ENCODE measurements at regions not wholly inside any gene's neighbourhood (a gene's known extent, or its start where the extent isn't known, plus 50 kb on each side); places are given as distances from the start of the nearest gene placed in this dataset.

DNA sequence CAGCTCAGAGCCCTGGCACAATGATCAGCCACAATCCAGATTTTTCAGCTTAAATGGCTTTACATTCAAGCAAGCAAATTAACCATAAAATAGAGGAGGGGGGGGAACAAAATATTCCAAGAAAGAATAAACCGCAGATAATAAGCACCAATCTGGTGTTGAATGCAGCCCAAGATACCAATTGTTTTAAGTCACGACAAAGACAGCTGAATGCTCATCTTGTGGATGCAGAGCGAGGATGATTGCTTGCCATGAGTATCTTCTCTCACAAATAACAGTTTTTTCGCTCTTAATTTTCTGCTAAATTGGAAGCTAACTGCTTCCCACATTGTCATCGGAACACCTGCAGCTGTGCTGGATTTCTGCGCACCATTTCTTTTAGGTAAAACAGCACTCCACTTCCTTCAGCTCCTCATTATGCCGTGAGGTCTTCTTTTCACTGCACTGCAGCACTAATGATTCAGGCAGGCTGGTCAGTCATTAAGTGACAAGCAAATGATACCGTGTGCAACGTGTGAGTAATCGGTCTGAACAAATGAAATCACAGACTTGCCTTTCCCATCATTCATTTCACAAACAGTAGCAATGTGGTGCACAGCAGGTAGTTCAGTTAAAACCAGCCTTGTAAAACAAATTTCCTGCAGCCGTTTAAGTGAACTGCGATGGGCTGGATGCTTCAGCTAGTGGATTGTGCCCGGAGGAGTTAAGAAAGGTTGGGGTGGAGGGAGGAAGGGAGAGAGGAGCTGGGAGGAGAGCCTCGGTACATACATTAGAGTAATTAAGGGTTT, 106.4 kb upstream of the CDCA7L start:
- TF ChIP-seq POLR2AphosphoS5 (IDR thresholded peaks at IDR 0.05): no peak
- TF ChIP-seq, protein P1, sequence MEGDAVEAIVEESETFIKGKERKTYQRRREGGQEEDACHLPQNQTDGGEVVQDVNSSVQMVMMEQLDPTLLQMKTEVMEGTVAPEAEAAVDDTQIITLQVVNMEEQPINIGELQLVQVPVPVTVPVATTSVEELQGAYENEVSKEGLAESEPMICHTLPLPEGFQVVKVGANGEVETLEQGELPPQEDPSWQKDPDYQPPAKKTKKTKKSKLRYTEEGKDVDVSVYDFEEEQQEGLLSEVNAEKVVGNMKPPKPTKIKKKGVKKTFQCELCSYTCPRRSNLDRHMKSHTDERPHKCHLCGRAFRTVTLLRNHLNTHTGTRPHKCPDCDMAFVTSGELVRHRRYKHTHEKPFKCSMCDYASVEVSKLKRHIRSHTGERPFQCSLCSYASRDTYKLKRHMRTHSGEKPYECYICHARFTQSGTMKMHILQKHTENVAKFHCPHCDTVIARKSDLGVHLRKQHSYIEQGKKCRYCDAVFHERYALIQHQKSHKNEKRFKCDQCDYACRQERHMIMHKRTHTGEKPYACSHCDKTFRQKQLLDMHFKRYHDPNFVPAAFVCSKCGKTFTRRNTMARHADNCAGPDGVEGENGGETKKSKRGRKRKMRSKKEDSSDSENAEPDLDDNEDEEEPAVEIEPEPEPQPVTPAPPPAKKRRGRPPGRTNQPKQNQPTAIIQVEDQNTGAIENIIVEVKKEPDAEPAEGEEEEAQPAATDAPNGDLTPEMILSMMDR (IDR thresholded peaks at IDR 0.05 in 8 of 11, conservative IDR thresholded peaks at IDR 0.05 in 3 of 11): no peak

Measured in spleen (tissue), 7 donors.